HT1080 (cell line): ENCODE measurements at regions not wholly inside any gene's neighbourhood (a gene's known extent, or its start where the extent isn't known, plus 50 kb on each side); places are given as distances from the start of the nearest gene placed in this dataset.
A peak's percentile ranks its signal among the peaks of the same experiment; 100 is the strongest.

ENCODE experiments used
- DNase-seq: peaks from one replicate; pipeline ENCODE4 v3.0.0-alpha.2; 2015; ENCODE audit warnings: low read depth

- DNase-seq, result peak; percentile 29
These were observed 691.8 kb downstream of the BCL11B start for GRCh38 chr14:98580131-98580678.

GRCh38 chr14:98582276-98582675 lies 689.7 kb downstream of the BCL11B start:
- no peak for DNase-seq

GRCh38 chr14:98591161-98591560 lies 680.8 kb downstream of the BCL11B start:
- no peak for DNase-seq

- DNase-seq, result no peak
These were observed 679.3 kb downstream of the BCL11B start for GRCh38 chr14:98592611-98593170.

GRCh38 chr14:98593361-98593761 lies 678.6 kb downstream of the BCL11B start:
- no peak for DNase-seq

DNA sequence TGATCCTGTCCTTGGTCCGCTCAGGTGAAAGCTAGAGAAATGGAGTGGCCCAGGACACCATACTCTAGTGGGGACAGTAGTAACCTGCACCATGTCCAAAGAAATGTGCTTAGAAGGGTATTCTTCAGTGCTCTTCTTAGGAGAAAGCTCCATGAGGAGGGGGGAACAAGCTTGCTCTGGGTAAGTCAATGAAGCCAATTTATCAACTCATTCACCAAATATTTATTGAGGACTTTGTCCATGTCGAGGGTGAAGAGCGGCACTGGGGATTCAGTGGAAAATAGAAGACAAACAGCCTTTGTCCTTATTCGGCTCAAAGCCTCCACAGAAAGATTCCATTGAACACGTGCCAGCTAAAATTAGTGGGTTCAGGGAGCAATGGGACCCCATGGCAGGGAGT lies 677.8 kb downstream of the BCL11B start:
- no peak for DNase-seq

- no peak for DNase-seq
These were observed 673.4 kb downstream of the BCL11B start for GRCh38 chr14:98598576-98598975.

DNA sequence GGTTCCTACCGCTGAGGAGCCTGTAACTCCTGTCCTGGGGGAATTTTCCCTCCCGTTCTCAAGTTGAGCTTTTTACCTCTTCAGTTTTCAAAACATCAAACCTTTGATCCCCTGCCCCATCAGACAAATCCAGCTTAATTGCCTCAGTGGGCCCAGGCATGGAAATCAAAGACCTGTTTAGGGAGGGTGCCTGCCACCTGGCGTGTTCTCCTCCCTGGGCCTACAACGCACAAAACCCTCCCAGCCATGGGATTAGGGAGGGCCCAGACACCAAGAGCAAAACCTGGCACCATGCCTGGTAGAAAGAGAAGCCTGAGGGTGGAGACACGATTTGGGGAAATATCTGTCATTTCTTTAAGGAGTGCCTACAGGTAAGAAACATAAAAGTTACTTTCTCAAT lies 672.9 kb downstream of the BCL11B start:
- DNase-seq, result no peak

- no peak for DNase-seq
These were observed 669.0 kb downstream of the BCL11B start for GRCh38 chr14:98602983-98603382.

GRCh38 chr14:98605043-98605442 lies 667.0 kb downstream of the BCL11B start:
- no peak for DNase-seq

DNA sequence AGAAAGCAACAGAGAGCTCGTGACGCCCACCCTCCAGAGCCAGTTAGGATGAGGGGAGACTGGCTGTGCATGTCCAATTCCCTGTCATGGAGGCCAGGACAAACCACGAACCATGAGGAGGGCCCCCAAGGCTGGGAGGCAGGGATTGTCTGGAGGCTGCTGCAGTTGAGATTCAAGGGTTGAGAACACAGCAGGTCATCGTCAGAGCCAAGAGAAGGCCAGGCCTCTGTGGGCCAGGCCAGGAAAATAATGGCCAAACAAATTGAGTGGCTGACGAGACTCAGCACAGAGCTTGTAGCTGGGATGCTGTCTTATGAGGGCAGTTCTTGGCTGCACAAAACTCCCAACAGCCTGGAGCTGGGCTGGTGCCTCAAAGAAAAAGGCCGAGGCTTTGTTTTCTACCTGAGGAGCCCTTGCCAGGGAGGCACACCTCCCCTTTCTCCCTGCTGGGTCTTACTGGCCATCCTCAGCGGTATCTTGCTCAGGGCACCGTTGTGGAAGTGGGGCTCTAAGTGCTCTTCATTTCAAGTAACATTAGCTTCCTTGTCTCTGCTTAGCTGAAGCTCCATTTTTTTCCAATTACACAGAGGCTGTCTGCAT lies 665.9 kb downstream of the BCL11B start:
- DNase-seq, result no peak

DNA sequence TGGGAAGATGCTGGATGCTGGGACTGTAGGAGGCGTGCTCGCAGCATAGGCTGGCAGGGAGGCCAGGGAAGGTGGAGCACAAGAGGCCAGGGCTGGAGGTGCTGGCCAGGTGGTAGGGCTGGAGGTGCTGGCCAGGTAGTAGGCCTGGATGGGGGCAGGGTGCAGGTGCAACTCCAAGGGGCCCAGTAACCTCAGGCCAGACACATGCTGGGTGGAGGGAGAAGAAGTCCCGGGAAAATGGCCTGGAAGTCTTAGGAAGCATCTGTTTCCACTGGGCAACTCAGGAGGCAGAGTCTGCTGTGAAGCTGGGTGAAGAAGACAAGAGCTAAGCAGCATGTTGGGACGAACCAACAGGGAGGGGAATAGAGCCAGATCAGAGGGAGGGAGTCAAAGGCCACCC lies 665.2 kb downstream of the BCL11B start:
- no peak for DNase-seq

GRCh38 chr14:98607341-98607910 lies 664.6 kb downstream of the BCL11B start:
- DNase-seq, result no peak

GRCh38 chr14:98608071-98609060 lies 663.6 kb downstream of the BCL11B start:
- no peak for DNase-seq

- no peak for DNase-seq
These were observed 659.4 kb downstream of the BCL11B start for GRCh38 chr14:98612434-98613200.

DNA sequence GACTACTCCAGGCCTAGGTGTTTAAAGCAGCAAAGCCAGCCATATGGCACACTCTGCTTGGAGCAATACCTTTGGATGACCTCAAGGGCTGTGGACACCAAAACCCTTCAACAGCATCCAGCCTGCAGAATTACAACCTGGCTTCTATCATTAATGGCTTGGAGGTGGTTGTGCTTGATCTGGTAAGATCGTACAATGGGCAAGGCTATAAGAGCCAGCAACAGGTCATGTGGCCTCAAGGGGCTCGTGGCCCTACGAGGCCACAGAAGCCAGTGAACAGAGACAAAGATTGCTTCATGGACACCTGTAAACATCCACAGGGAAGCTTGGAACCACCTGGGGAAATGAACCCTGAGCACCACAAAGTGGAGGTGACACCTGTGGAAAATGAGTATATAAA lies 657.3 kb downstream of the BCL11B start:
- no peak for DNase-seq

DNA sequence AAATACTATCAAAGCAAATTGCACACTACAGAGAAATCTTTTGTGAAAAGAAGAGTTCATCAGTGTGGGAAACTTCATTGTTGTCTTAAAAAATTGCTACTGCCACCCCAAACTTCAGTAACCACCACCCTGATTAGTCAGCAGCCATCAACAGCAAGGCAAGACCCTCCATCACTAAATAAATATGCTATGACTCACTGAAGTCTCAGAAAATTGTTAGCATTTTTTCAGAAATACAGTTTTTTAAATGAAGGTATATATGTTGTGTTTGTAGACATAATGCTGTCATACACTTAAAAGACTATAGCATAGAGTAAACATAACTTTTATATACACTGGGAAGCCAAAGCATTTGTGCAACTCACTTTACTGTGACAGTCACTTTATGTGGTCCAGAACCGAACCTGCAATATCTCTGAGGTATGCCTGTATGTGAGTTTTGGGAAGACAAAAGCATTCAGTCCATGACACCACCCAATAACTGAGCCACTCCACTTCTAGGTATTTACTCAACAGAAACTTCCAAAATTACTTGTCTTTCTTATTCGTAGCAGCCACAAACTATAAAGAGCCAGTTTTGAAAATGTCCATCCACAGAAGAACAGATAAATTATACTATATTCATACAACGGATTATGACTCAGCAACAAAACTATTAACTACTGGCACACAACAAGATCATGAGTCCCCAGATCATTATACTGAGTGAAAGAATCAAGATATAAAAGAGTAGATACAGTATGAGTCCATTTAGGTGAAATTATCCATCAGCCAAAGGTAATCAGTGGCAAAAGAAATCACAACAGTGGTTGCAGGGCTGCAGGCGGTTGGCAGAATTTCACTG lies 649.6 kb downstream of the BCL11B start:
- peak; percentile 77 for DNase-seq

GRCh38 chr14:98623788-98624415 lies 648.1 kb downstream of the BCL11B start:
- DNase-seq, result peak; percentile 45

DNA sequence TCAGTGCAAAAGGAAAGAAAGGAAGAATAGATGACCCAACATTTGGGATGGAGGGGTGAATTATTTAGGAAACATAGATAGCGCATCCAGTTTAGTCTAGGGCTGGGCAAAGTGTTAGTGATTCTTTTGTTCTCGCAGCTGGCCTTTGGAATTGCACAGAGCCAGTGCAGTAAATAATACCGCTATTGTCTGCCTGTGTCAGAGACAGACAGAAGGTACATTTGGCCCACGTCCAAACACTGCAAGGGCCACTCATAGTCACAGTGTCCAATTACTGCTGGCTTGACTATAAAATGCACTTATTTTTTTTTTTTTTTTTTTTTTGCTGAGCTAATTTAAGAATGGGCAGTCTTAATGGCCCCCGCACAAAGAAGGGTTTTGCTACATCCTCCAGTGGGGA lies 638.6 kb downstream of the BCL11B start:
- peak; percentile 70 for DNase-seq
